Midbrain (tissue), 1 donor: ENCODE measurements at regions not wholly inside any gene's neighbourhood (a gene's known extent, or its start where the extent isn't known, plus 50 kb on each side); places are given as distances from the start of the nearest gene placed in this dataset.
"Not testable (repeated sequence)": the region's sequence is repeated elsewhere in the genome, so short reads cannot be mapped to it uniquely, and the experiment has no call there.

ENCODE experiments used
- DNase-seq: peaks from one replicate; lab custom pipeline; 2025; lab: John Stamatoyannopoulos, UW

DNA sequence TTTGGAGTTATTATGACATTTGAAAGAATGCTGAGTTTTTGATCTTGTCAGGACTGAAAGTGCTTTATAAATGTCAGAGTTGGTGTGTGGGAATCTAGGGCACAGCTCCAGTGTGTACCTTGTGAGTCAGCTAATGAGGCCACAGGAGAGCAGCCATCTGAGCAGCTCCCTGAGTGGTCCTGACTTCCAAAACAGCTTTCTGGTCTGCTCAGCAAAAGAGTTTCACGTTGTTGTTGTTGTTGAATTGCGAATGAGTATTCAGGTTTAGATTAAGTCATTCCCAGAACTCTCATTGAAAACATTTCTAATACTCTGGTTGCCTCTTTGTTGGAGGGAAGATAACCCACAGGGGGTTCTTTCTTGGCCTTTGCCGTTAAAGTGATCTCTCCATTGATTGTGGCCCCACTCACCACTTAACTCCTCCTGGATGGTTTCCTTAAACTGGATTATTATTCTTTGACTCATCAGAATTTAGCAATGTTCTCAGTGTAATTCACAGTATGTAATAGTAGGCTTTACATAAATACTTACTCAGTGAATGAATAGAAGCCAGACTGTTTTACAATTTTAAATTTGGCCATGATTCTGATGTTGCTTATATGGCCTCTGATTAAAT, 125.1 kb upstream of the SGCD start:
- no peak for DNase-seq

DNA sequence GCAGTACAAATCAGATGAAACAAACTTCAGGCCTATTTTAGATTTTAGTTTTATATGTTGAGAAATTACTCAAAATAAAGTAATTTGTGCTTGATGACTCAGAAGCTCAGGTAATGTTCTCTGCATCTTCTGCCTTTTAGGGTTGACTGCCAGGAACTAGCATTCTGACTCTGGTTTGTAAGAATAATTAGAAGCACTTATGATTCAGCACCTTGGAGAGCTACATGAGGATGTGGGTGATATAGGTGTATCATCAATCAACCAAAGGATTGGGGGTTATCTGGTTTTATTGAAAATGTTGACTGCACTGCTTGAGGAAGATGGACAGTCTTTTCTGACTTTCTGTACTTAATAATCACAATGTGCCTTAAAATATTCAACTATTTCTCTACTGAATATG, 118.7 kb upstream of the SGCD start:
- no peak for DNase-seq

DNA sequence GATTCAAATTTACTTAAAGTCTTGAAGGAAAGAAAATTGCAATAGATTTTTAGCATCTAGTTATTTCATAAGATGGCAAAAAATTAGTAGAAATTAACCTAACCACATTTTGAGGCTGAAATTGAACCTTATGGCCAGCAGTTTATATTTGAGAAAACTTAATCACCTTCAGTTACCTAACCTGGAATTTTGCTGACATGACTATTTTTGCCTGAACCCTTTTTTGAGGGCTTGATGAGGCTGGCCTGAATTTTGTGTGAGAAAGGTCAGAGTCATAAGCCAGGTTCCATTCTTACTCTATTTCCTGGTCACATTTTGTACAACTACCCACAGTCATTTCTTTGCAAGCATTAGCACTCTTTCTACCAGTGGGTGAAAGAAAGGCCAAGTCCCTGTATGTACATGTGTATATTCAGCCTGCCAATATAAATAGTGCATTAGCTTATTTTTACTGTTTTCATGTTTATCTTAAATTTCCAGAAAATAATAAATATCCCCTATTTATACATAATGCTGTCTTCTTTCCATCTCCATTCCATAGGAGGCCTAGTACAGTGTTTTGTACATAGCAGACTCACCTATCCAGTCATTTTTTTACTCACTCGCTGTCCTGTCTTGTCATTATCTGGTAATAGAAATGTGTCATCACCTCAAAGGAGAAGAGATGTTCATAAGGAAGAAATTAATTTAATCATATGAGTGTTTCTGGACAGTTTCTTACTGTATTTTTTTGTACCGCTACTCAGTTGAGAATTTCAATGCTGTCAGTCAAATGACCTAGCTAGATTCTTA, 108.4 kb upstream of the SGCD start:
- no peak for DNase-seq

DNA sequence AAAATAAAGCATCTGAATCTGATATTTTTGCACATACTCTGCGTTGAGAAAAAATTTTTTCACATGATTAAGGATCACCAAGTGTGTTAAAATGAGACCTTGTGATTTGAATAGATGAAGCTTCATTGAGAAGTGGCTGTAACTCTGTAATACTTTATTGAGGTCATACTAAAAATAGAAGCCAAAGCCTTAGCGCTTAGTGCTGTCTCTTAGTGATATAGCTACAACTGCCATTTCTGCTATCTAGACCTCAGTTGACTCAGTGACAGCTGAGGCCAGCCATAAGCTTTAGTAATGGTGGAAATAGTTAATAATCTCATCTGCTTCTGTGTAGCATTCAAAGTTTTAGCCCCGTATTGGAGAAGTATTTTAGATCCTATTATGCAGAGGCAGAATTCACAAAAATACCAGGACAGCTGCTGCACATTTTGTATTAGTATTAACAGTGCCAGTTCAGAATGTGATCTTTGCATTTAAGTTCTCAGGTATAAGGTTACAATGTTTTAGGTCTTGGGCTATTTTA, 107.4 kb upstream of the SGCD start:
- no peak for DNase-seq

DNA sequence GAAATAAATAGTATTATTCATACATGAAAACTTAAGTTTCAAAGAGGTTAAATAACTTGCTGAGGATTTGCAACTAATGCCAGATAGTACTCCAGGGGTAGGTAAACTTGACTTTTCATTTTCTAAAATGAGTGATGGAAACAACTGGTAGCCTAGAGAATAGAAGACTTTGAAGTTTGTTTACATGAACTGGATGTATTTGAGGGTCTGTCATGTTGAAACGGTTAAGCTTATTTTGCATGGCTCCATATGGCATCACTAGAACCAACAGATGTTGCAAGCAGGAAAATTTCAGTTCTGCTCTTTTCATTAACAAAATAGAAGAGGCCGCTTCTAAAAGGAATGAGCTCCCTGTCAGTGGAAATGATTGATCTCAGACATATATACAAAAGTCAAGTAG, 105.1 kb upstream of the SGCD start:
- no peak for DNase-seq

DNA sequence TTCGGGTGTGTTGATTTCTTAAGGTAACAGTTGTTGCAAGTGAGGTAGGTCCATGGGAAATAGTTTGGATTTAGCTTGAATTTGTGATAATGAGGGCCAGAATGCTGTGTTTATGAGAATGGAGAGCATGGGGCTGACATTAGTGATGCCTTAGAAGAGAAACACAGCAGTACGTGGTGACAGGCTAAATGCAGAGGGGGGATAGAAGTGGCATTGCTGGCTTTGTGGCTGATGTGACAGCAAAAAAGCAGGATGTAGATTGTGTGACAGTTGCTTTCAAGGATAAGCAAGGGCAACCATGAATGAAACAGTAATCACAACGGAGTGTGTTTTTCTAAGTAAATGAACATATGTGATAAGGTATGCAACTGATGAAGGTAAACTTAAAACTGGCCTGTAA, 103.4 kb upstream of the SGCD start:
- no peak for DNase-seq

DNA sequence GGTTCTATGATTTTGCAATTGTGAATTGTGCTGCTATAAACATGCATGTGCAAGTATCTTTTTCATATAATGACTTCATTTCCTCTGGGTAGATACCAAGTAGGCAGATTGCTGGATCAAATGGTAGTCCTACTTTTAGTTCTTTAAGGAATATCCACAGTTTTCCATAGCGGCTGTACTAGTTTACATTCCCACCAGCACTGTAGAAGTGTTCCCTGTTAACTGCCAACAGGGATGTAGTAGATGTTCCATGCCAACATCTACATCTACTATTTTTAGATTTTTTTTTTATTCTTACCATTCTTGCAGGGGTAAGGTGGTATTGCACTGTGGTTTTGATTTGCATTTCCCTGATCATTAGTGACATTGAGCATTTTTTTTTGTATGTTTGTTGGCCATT, 100.5 kb upstream of the SGCD start:
- not testable (repeated sequence) for DNase-seq

DNA sequence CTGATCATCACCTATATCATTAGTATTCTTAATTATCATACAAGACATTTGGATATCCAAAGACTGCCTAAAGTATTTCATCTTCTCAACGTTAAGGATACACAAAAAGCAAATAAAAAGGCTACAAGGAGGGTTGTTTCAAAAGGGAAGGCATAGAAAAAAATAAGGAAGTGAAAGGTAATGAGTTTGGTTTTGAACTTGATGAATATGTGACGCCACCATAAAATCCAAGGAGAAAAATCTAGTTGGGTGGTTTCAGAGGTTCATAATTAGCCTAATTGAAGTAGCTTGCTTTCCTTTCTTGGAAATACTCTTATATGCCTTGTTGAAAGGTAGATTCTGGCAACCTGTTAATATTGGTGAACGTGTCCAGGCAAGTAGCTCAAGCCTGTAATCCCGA, 96.1 kb upstream of the SGCD start:
- no peak for DNase-seq

DNA sequence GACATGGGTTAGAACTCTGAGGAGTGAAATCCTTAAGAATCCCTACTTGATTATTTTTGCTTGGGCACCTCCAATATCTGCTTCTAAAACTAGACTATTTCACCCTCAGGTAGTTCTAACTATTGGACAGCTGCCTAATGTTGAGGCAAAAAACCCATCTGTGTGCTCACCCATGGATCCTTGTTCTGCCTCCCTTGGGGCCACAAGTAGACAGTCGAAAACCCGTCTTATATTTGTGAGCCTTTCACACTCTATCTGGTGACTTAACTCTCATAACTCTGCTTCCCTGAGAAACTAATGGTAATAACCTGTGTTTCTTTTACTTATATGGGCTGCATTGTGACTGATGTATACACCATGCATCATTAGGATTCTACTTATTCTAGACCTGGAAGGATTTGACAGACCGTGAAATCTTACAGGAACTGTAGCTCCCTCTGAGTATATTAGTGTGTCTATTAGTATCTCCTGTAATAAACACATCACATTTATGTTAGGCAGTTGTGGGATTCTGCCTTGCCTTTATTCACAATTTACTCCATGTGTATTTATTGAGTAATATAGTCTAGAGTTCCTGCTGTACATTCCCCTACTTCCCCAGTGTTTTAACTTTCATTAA, 94.6 kb upstream of the SGCD start:
- no peak for DNase-seq

DNA sequence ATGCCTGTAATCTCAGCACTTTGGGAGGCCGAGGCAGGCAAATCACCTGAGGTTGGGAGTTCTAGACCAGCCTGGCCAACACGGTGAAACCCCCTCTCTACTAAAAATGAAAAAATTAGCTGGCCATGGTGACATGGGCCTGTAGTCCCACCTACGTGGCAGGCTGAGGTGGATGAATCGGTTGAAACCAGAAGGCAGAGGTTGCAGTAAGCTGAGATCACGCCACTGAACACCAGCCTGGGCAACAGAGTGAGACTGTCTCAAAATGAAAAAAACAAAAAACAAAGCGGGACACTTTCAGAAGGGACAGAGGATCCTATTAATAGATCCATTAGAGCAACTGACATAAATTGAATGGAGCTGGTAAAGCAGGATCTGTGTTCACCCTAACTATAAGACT, 89.6 kb upstream of the SGCD start:
- DNase-seq = no peak

DNA sequence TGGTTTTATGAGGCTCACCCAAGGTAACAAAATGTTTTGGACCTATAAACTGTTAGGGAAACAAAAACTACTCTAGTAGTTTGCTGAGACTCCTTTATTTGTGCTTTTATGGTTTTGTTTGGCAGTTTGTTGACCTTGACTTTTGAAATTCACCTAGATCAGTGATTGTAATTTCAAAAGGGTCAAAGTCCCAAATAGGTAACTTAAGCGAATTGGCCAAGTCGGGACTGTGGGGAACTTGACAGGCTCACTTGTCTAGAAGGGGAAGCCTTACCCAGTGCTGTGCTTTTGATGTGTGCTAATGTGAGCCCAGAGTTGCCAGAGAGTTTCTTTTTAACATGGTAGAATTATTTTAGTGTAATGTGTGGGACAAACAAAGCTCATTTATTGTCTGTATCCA, 87.2 kb upstream of the SGCD start:
- DNase-seq = no peak

DNA sequence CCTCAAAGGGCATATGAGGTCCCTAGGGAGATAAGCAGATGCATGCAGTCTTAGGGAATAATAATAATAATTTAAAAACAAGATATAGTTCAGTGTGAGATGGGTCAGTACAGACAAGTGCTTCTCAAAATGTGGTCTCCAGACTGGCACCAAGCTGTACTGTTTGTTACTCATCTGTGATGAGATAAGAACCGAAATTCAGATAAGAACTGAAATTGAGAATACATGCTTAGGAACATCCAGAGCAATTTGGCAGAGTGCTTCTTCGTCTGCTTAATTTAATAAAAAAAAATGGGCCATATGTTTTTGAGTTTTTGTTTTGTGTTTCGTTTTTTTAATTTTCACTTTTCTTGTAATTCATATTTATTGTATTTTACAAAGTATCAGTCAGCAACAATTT, 86.5 kb upstream of the SGCD start:
- DNase-seq = no peak

DNA sequence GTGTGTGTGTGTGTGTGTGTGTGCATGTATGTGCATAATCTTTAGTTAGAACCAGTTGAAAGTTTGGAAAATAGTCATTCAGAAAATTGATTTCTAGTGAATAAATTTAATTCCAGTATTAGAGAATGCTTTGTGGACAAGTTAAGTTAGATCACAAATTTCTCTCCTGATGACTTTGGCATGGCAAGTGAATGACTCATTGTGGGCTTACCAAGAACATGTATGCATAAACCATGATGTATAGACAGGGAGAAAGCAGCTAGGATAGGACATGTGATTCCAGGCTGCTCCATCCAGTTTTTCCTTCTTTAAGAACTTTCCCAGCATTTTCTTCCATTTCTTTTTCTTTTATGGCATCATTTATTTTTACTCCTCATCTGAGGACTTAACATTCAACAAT, 85.7 kb upstream of the SGCD start:
- no peak for DNase-seq

DNA sequence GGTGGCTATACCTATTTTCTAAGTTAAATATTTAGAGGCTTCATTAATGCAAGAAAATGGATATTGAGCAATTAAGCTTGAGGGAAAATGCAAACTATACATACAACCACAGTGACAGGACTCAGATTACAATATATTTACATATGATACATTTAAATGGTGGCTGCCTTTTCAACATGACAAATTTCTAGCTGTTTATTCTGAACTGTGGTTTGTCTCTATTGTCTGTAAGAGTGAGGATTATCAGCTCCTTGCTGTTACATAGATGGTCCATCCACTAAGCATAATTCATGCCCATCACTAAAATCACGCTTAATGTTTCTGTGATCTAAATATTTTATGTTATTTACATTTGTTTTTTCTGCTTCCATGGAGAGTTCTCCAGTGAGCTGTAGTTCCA, 81.1 kb upstream of the SGCD start:
- DNase-seq = no peak

DNA sequence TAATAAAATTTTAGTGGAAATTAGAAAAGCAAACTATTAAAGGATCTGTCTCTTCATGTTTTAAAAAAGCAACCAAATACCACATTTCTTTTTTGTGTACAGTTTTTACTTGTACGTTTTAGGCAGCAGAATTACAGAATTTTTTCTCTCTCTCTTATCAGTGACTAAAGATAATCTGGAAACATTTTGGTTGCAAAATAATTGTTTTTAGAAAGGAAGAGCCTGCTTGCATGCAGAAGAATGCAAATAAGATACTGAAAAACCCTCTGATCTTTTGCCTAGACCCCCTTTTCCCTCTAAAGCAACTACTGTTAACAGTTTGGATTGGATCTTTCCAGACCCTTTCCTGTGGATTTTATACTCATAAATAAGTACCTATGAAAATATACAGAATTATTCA, 75.9 kb upstream of the SGCD start:
- no peak for DNase-seq

DNA sequence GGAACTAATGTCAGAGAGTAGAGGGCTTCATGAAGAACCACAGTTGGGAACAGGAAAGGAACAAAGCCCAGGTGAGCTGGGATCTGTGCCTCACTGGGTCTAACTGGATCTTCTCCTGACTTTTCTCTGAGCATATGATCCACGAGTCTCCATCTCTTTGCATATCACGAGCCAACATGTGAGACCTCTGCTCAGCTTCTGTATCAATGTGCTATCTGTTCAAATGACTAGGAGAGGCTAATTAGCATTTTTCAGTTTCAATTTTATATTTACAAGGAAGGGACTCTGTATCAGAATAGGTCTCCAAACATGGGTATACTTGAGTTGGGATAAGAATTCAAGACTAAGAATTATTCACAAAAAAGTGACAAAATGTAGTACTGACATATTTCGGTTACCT, 73.8 kb upstream of the SGCD start:
- DNase-seq = no peak

DNA sequence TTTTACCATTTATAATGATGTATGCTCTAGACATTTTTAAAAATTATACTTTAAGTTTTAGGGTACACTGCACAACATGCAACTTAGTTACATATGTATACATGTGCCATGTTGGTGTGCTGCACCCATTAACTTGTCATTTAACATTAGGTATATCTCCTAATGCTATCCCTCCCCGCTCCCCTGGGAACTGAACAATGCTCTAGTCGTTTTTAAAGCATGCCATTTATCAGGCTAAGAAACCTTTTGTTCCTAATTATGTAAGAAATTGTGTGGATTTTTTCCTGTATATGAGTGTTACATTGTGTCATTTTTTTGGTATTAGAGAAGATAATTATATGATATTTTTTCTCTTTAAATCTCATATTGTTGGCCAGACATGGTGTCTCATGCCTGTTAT, 72.8 kb upstream of the SGCD start:
- DNase-seq = no peak

DNA sequence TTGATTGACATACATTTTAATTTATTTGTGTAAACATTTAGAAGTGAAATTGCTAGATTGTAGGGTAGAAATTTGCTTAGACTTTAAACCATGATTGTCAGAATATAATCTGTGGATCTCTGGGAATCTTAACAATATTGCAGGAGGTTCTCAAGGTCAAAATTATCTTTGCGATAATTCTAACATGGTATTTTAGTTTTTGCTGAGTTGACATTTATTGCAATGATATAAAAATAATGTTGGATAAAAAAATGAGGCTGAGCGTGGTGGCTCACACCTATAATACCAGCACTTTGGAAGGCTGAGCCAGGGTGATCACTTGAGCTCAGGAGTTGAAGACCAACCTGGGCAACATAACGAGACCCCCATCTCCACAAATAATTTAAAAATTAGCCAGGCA, 70.3 kb upstream of the SGCD start:
- DNase-seq = no peak

DNA sequence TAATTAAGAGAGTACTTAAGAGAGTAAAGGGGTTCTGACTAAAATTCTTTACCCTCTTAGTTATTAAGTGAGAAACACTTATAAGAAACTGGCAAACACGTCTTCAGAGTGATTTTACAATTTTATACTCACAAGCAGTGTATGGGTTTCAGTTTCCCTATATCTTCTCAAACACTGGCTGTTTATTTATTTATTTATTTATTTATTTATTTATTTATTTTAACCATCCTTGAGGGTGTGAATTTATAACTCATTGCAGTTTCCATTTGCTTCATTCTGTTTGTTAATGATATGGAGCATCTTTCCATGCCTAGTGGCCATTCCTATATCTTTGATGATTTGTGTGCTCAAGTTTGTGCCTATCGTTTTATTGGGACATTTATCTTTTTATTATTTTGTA, 68.0 kb upstream of the SGCD start:
- no peak for DNase-seq

DNA sequence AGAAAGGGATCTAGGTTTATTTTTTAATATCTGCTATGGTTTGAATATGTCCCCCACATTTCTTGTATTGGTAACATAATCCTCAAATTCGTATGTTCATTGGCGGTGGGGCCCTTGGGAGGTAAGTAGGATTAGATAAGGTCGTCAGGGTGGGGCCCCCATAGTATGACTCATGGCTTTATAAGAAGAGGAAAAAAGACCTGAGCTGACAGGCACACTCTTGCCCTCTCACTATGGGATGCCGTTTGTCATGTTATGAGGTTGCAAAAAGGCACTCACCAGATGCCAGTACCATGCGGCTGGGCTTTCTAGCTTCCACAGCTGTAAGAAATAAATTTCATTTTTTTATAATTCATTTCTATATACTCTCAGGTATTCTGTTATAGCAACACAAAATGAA, 67.3 kb upstream of the SGCD start:
- DNase-seq = no peak

DNA sequence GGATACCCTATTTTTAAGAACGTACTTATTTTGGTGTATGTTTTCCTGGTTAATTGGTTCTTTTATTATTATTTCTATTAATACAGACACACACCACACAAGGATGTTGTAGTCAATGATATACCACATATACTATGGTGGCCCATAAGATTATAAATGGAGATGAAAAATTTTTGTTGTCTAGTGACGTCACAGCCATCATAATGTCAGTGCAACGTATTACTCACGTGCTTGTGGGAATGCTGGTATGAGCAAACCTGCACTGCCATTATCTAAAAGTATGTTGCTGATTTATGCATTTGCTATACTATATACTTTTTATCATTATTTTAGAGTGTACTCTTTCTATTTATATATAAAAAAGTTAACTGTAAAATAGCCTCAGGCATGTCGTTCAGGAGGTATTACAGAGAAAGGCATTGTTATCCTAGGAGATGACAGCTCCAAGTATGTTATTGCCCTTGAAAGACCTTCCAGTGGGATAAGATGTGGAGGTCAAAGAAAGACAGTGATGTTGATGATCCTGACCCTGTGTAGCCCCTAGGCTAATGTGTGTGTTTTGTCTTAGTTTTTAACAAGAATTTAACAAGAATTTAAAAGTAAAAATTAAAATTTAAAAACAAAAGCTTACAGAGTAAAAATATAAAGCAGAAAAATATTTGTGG, 65.6 kb upstream of the SGCD start:
- DNase-seq = no peak

DNA sequence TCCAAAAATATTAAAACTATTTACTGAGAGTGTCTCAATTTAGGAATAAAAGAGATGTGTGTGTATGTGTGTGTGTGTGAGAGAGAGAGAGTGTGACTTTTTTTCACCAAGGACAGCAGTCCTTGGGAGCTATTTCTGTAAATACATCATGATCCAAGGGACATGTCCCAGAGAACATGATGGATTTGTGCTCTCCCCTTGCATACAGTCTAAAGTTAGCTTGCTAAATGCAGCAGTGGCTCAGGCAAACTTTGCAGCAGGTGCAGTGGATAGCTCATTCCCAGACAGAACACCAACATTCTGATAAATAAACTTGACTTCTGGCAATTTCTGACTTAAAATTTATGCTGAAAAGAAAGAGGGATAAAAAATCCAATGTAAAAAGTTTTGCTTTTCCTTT, 55.4 kb upstream of the SGCD start:
- DNase-seq = no peak

DNA sequence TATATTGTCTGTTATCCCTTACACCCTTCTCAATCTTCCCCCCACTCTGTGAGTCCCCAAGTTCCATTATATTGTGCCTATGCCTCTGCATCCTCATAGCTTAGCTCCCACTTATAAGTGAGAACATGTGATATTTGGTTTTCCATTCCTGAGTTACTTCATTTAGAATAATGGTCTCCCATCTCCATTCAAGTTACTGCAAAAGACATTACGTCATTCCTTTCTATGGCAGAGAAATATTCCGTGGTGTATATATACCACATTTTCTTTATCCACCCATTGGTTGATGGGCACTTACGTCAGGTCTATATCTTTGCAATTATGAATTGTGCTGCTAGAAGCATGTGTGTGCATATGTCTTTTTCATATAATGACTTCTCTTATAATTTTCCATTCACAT, 54.8 kb upstream of the SGCD start:
- DNase-seq = no peak
